ENCODE measurements at regions not wholly inside any gene's neighbourhood (a gene's known extent, or its start where the extent isn't known, plus 50 kb on each side); places are given as distances from the start of the nearest gene placed in this dataset.

DNA sequence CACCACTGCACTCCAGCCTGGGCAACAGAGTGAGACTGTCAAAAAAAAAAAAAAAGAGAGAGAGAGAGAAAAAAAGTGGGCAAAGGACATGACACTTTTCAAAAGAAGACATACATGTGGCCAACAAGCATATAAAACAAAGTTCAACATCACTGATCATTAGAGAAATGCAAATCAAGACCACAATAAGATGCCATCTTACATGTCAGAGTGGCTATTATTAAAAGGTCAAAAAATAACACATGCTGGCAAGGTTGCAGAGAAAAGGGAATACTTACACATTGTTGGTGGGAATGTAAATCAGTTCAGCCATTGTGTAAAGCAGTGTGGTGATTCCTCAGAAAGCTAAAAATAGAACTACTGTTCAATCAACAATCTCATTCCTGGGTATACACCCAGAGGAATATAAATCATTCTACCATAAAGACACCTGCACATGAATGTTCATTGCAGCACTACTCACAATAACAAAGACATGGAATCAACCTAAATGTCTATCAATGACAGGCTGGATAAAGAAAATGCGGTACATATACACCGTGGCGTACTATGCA lies 94.9 kb upstream of the TRIM2 start:
- DNase-seq: no peak

DNA sequence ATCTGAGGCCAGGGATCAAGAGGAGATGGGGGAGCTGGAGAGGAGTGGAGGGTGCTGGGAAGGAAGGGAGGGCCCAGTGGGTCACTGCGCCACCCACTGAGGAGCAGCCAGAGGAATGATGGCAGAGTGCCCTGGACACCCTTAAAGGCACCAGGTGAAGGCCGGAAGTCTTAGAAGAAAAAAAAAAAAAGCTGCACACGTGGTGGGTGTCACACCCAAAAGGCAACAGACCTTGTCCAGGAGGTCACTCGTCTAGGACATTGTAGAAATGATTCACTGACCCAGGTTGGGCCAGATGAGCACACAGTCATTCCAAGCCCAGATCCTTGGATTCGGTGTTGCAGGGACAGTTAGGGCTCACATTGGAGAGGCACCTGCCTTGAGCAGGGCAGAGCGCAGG lies 93.5 kb upstream of the TRIM2 start:
- DNase-seq: no peak

DNA sequence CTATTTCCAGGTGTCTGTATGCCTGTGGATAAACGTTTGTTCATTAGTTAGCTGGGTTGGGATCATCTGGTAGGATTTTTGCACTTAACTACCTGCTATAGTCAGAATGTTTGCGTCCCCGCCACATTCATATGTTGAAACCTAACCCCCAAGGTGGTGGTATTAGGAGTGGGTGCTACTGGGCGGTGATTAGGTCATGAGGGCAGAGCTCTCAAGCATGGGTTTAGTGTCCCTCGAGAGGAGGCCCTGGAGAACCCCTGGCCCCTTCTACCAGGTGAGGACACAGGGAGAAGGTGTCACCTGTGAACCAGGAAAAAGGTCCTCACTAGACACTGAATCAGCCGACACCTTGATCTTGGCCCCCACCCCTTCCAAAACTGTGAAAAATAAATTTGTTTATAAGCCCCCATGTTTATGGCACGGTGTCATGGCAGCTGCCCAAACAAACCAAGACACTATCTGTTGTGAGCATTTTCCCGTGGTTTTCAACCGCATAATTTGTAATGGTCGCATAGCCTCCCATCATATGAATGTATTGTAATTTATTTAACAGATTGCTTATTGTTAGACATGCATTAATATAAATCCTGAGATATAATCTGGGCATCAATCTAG lies 92.7 kb upstream of the TRIM2 start:
- DNase-seq: no peak

DNA sequence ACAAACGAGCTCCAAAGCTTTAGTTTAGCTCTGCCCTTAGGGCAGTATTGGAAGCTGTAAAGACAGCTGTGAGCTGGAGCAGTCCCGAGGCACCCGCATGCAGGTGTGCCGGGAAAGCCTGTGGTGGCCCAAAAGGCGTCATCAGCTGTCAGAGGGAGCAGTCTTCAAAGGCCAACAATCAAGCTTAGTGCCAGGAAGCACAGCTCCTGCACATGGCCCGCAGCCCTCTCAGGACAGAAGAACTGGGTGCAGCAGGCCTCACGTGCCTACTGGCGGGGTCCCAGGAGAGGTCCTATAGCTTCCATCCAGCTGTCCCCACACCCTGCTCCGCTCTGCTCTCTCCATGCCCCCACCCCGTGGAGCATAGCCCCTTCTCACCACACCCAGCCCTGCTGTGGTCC lies 92.2 kb upstream of the TRIM2 start:
- DNase-seq: no peak

DNA sequence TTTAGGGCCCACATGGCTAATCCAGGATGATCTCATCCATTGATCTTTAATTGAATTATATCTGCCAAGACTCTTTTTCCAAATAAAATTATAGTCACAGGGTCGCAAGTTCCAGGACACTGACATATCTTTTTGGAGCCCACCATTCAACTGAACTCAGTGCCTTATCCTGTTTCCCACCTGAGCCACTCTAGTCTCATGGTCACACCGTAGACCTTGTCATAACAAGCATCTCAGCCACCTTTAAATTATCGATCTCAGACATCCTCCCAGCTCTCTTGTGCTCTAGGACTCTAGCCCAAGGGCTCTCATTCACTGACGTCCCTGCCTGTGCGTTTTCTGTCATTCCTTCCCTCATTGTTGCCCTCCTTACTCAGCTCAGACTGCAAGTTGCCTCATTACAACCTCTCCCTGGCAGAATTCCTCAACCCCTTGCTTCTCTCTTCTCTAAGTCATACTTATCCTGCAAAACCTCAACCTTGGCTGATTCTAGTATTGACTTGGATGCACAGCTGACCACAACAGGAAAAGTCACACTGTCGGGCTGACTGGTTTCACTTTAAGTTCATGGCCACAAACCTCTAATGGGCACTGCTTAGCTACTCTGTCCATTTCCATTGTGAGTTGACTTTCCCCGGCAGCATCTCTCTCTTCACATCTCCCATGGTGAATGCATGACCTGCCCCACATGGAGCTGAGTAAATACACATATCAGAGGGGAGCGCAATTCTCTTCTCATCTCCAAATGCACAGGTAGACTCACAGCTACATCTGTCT lies 91.0 kb upstream of the TRIM2 start:
- DNase-seq: no peak

DNA sequence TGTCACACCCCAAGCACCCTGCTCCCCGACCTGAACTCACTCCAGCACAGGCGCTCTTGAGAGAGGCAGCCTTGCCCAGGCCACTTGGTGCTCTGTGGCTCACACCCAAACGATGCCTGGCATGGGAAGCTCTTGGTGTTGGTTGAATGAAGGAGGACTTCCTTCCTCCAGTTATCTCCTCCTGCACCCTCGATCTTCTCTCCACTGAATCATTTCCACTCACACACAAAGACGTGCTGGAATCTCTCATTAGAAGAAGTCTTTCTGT lies 90.5 kb upstream of the TRIM2 start:
- no peak for DNase-seq

DNA sequence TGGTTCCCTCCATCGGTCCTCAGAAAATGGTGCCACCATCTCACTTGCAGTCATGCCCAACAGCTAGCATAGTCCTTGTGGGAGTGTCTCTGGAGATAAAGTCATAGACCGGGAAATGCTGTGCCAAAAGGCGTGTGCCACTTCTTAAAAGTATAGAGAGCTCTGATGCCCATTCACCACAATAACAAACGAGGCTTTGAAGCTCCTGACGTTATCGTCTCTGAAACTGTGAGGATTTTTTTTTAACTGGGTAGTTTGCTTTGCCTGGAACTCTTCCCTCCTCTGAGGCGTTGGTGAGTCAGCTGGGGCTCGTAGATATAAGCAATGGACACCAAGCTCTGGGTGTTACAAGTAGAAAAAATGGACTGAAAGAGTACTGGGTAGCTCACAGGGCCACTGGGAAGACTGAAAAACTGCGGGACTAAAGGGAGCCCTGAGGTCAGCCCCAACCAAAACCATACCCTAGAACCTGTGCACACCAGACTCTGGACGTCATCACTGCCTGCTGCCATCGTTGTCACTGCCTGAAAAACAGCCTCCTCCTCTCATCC lies 89.4 kb upstream of the TRIM2 start:
- DNase-seq: no peak

DNA sequence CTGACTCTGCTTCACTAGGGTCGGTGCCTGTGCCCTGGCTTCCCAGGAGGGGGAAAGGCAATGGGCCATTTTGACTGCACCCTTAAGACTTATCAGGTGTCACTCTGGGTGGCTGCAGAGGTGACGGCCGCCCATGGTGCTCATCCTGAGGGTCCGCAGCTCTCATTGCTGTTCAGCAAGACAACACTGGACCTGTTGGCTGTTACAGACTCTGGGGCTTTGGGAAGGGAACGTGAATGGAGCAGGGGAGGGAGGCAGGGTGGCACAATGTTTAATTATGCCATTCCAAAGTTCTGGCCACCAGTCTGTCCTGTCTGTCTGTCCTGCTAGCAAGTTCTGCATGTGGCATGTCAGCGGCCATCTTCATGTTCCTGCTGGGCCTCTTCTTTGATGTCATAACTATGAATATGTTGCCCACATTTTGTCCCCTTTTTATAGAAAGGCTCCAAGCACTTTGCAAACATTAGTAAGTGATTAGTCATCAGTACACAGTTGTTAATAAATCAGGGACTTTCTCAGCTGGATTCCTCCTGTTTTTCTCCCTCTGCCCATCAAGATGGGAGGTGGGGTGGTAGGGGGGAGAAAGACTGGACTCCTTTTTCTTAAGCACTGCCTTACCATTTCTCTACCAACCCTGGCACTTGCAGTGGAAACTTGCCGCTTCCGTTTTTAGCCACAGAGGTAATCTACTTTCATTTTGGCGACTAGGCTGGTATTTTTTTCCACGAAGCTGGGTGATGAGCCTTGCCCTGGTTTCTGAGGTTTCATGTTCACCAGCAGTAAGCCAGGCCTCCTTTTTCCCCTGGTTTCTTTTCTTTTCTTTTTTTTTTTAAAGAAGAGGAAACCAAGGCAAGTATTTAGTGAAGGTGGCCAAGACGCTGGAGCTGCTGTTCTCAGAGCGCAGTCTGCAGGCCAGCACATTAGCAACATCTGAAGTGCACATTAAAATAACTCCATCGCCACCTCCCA lies 88.6 kb upstream of the TRIM2 start:
- no peak for DNase-seq

DNA sequence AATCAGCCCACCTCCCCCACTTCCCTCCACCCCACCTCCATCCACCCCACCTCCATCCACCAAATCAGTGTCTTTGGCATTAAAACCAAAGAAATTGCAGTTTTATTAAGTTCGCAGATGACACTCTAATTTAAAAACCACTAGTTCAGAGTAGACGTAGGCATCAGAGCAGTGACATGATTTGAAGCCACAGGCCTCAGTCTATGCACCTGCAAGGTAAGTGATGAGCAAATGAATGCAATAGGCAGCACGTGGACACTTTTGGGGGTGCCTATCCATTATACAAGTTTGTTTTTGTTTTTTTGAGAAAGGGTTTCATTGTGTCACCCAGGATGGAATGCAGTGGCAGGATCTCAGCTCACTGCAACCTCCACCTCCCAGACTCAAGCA lies 88.0 kb upstream of the TRIM2 start:
- no peak for DNase-seq

DNA sequence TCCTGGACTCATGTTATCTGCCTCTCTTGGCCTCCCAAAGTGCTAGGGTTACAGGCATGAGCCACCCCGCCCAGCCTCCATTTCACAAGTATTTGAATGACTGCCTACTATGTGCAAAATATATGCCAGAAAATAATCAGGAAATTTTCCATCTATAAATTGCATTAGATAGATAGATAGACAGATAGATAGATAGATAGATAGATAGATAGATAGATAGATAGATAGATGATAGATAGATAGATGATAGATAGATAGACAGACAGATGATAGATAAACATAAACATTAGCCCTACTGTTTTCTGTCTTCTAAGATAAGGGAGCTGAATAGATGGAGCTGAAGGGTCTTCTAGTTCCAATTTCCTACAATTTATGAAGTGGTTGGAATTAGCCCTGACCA lies 87.4 kb upstream of the TRIM2 start:
- no peak for DNase-seq

DNA sequence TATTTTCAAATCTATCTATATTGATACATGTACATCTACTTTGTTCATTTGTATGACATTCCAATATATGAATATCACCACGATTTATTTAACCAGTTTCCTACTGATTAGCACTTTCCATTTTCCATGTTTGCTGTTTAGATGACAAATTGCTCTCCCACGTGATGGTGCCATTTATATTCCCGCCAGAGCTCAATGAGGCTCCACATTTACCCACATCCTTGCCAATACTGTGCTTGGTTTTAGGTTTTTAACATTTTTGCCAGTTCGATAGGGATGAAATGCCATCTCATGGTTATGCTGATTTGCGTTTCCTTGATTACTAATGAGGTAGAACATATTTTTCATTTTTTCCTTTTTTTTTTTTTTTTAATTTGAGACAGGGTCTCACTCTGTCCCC lies 86.7 kb upstream of the TRIM2 start:
- DNase-seq: no peak

DNA sequence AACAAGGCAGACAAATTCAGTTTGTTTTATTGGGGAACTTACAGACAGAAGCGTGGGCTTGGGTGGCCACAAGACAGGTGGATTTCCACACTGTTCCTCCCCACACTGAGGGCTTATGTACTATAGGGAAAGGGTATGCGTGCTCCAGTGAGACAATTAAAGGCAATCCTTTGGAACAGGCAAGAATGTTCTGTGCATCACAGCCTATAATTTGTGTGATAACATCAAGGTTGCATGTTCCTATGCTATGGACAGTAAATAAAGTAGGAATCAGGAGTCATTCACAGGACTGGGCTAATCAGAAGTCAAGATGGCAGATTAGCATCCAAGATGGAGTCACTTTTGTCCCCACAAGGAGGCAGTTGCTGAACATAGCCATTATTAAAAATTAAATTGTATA lies 84.6 kb upstream of the TRIM2 start:
- DNase-seq: no peak

DNA sequence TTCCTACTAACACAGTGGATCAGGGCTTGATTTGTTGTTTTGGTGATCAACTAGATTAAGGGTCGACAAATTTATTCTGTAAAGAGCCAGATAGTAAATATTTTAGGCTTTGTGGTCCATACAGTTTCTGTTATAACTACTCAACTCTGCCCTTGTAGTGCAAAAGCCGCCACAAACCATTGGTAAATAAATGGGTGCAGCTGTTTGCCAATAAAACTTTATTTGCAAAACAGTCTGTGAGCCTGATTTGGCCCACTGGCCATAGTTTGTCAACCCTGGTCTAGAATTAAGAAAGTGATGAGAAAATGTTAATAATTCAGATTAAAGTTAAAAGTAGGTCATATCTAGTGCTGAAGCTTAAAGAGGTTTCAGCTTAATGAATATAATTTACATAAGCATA lies 84.0 kb upstream of the TRIM2 start:
- no peak for DNase-seq

DNA sequence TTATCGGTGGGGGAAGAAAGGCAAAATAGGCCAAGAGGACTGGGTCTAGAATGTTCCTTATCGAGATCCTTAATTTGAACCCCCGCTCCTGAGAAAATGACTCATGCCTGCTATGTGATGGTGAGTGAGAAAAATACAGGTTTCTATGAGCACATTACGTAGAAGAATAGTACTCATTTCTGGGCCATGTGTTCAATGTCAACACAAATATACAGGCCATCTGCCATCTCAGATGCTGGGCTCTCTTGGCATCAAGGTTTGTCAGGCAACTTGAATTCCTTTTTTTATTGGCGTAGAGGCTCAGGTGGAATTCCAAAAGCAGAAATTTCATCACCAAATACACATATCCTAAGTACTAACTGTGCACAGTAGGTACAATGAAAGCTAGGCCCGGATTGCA lies 81.4 kb upstream of the TRIM2 start:
- no peak for DNase-seq

DNA sequence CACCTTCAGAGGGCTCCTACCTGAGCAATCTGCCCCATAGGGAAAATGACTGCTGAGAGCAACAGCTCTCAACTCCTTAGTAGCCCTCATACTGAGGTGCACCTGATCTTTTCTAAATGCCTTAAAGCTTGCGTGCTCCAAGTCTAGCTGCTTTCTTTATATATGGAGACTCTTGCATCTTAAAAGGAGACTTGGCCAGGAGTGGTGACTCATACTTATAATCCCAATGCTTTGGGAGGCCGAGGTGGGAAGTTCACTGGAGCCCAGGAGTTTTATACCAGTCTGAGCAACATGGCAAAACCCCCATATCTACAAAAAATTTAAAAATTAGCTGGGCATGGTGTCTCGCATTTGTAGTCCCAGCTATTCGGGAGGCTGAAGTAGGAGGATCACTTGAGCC lies 78.1 kb upstream of the TRIM2 start:
- DNase-seq: no peak

DNA sequence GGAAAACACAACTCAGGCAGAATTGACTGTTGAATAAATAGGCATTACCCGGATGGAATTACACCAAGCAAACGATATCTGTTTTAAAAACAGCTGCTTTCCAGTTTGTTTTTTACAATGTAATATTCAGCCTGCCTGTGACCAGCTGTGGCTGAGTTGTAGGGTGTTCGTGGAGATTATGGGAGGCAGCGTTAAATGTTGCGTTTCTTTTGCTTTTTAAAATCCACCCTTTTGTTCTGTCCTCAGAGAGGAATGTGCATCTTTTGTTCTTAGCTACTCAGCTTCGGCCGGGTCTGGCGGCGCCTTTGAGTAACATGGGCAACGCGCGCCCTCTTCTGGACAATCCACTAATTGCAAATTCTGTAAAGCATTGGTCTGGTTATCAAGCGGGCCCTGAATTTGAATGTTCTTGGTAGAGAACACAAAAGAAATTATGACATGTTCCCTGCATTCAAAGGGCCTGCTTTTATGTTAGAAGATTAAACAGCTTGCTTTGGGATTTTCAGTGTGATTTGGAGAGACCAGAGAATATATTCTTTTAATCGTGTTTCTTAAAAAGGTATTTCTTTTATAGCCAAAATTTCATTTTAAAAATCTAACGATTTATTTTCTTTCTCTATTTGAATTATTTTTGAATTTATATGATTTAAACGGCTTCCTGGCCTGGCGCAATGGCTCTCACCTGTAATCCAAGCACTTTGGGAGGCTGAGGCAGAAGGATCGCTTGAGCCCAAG lies 76.3 kb upstream of the TRIM2 start:
- peak; percentile 83 for DNase-seq

DNA sequence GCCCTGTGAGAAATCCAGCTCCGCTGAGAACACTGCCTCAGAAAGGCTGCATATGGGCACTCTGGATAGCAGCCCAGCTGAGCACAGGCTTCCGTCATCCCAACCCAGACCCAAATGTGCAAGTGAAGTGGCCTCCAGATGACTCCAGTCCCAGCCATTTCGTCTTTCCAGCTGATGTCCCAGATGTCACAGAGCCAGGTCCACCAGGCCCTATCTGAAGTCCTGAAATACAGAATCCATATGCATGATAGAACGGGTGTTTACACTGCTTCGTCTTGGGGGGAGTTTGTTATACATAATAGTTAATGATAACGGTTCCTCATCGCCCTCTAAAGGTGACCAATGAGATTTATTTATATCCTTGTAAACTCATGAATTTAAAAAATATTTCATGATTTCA lies 72.6 kb upstream of the TRIM2 start:
- DNase-seq: no peak

DNA sequence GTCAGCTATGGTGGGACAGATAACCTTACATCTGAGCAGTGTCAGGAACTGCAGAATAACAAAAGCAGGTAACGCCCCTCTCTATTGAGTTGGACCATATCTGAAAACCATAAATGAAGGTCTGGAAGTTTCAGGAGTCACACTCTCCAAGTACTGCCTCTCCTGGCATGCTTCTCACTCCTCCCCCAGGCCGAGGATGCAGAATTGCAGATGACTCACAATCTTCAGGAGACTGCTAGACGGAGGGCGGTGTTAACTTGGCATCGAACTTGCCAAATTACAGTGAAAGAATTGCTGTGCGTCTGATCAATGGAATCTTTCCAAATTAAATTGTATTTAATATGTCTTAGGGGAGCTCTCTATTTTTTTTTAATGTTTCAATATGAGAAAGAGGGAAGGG lies 67.1 kb upstream of the TRIM2 start:
- DNase-seq: no peak

DNA sequence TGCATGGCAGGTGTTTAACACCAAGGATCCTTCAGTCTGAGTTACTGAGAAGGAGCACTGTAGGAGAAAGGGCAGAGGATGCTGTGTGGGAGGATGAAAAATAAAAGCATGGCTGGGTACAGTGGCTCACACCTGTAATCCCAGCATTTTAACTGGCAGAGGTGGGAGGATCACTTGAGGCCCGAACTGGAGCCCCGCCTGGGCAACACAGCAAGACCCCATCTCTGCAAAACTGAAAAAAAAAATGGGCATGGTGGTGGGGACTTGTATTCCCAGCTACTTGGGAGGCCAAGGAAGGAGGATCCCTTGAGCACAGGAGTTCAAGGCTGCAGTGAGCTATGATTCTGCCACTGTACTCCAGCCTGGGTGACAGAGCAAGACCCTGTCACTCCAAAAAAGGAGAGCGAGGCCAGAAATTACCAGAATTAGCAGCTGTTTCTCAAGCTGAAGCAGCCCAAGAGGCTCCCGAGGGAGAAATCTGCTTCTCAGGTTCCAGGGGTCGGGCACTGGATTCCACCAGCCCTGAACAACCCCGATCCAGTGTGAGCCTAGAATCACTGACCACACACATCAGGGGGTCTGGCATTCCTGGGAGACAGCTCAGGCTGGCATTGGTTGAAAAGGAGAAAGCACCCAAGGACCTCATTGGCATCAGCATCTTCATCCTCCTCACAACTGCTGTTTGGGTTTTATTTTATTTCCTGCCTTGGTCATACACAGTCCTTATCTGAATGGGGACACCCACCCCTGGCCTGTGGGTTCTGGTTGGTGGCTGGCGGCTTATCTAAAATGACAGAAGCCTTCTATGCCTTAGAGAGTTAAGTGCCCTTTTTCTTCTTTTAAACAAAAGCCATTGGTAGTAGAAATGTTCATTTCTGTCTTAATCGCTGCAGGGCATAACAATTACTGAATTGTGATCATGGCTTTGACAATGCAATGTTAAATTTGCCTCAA lies 66.3 kb upstream of the TRIM2 start:
- DNase-seq: no peak

DNA sequence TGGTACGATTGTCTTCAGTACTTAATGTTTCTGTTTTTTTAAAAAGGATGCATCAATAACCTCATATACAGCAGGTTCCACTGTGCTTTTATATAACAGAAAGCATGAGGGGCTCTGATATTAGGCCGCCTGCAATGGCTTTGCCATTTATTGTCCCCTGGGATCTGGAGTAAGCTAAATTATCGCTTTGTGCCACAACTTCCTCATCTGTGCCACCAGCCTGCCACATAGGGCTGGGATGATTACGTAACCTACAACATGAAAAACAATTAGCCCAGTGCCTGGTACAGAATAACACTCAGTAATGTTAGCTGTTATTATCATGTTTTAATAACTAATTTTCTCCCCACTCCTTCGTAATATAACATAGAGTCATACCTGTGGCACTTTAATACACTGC lies 65.5 kb upstream of the TRIM2 start:
- no peak for DNase-seq

DNA sequence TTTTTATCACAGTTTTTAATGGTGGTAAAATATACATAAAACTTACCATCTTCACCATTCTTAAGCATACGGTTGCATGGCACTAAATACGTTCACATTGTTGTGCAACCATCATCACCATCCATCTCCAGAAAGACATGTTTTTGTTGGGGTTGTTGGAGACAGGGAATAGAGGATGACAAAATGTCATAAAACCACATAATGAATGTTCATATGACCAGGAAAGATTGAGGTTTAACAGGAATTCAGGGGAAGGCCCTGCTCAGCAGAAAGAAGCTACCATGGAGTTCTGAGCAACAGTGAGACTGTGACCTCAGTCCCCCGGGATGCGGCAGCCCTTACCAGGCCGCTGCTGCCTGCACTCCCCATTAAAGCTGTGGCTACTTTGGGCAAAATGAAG lies 63.9 kb upstream of the TRIM2 start:
- DNase-seq: no peak

DNA sequence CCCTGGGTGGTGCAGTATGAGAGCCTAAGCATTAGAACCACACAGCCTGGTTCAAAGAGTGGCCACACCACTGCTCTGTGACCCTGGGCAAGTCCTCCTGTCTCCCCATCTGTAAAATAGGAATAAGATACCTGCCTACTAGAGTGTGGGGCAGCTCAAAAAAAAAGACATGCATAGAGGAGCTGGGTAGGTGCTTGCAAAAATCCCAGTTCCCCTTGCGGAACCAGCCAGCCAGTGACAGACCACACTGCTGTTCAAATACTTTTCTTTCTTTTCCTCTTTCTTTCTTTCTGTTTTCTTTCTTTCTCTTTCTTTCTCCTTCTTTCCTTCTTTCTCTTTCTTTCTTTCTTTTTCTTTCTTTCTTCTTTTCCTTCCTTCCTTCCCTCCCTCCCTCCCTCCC lies 63.0 kb upstream of the TRIM2 start:
- no peak for DNase-seq

Data from DMS79 treated with DMSO at 0.1 percent for 48 hours (cell line).